H1 (cell line): ENCODE measurements at regions not wholly inside any gene's neighbourhood (a gene's known extent, or its start where the extent isn't known, plus 50 kb on each side); places are given as distances from the start of the nearest gene placed in this dataset.

Experiments used
- CTCF ChIA-PET: fragments of 300-600 bp; sonication (Branson Sonifier 250); formaldehyde crosslinking; loops from one replicate; lab custom pipeline; 2021; ENCODE audit not compliant: partially characterized antibody; lab: Charles Lee
- POLR2A ChIA-PET: fragments of 300-600 bp; sonication (Branson Sonifier 250); formaldehyde crosslinking; loops from one replicate; lab custom pipeline; 2021; ENCODE audit warnings: inconsistent platforms; ENCODE audit not compliant: partially characterized antibody; lab: Charles Lee
- DNase-seq, 2 experiments: peaks; one replicate each; pipeline versions ENCODE4 v3.0.0 to v3.0.0-alpha.2; 2010 to 2022; ENCODE audit warnings: low spot score in 2 of 2, low read depth in 1 of 2, mixed read lengths in 1 of 2
- FAIRE-seq: peaks from 2 replicates; lab custom pipeline; 2011; peaks lifted over from hg19 to GRCh38; lab: Jason Lieb, UNC
- H2AFZ ChIP-seq: 2 replicates; pipeline ENCODE4 v1.8.1; 2012; ENCODE audit warnings: low read length, inconsistent platforms
- H2AK5ac ChIP-seq: 2 replicates; pipeline ENCODE4 v1.6.1; 2013; ENCODE audit warnings: low read depth, low read length
- H2BK120ac ChIP-seq: replicated peaks from 2 replicates; pipeline ENCODE3; 2013; ENCODE audit warnings: low read depth, low read length, inconsistent platforms
- H2BK12ac ChIP-seq: 2 replicates; pipeline ENCODE4 v1.6.1; 2013; ENCODE audit warnings: low read depth, low read length
- H2BK15ac ChIP-seq: 2 replicates; pipeline ENCODE4 v1.6.1; 2013; ENCODE audit warnings: low read length
- H2BK20ac ChIP-seq: 2 replicates; pipeline ENCODE4 v1.6.1; 2013; ENCODE audit warnings: low read length
- H2BK5ac ChIP-seq: 2 replicates; pipeline ENCODE4 v1.6.1; 2013; ENCODE audit warnings: low read depth, low read length
- H3K14ac ChIP-seq: 2 replicates; pipeline ENCODE4 v1.6.1; 2013; ENCODE audit warnings: inconsistent platforms; ENCODE audit not compliant: insufficient read length
- H3K18ac ChIP-seq: 2 replicates; pipeline ENCODE4 v1.6.1; 2013; ENCODE audit warnings: low read length; ENCODE audit errors: extremely low read depth
- H3K23ac ChIP-seq: 2 replicates; pipeline ENCODE4 v1.6.1; 2013; ENCODE audit warnings: inconsistent platforms; ENCODE audit not compliant: insufficient read length
- H3K23me2 ChIP-seq: 2 replicates; pipeline ENCODE4 v1.6.1; 2013; ENCODE audit warnings: low read depth, low read length
- H3K27ac ChIP-seq: 2 replicates; pipeline ENCODE4 v1.6.1; 2011; ENCODE audit warnings: low read depth, low read length, inconsistent platforms
- H3K27me3 ChIP-seq, 4 experiments: replicated peaks in 1 of 4; 1 replicate in 1 of 4; 2 replicates in 3 of 4; pipeline versions ENCODE4 v1.6.1 to v1.8.1; 2011 to 2013; ENCODE audit warnings: low read length in 3 of 4, mild to moderate bottlenecking in 3 of 4, inconsistent platforms in 2 of 4, mixed read lengths in 2 of 4, moderate library complexity in 1 of 4; ENCODE audit not compliant: control insufficient read depth in 3 of 4, insufficient read depth in 3 of 4; ENCODE audit errors: extremely low read depth in 1 of 4
- H3K36me3 ChIP-seq, 4 experiments: 2 replicates each; pipeline versions ENCODE4 v1.6.1 to v1.8.1; 2011 to 2013; ENCODE audit warnings: mild to moderate bottlenecking in 4 of 4, low read length in 3 of 4, moderate library complexity in 2 of 4, control low read depth in 1 of 4, inconsistent platforms in 1 of 4; ENCODE audit not compliant: insufficient read depth in 4 of 4, control insufficient read depth in 2 of 4
- H3K4ac ChIP-seq: replicated peaks from 2 replicates; pipeline ENCODE3; 2013; ENCODE audit warnings: low read length, low read depth, mixed read lengths, inconsistent platforms; ENCODE audit not compliant: insufficient read length
- H3K4me1 ChIP-seq, 4 experiments: replicated peaks in 1 of 4; 1 replicate in 1 of 4; 2 replicates in 3 of 4; pipeline versions ENCODE4 v1.6.1 to v1.8.1; 2011 to 2013; ENCODE audit warnings: low read length in 3 of 4, inconsistent platforms in 2 of 4, mixed read lengths in 1 of 4; ENCODE audit not compliant: insufficient read depth in 4 of 4, control insufficient read depth in 3 of 4
- H3K4me2 ChIP-seq, 2 experiments: 2 replicates each; pipeline versions ENCODE4 v1.6.1 to v1.8.1; 2011 to 2013; ENCODE audit warnings: low read depth in 2 of 2, low read length in 2 of 2, control low read depth in 1 of 2, inconsistent platforms in 1 of 2, mild to moderate bottlenecking in 1 of 2; ENCODE audit not compliant: insufficient read depth in 1 of 2
- H3K4me3 ChIP-seq, 4 experiments: fragments of 200-600, 300-600 bp in 1 of 4; sonication (generic), shearing (Covaris generic), sonication (Bioruptor Twin) in 1 of 4; 2 replicates each; pipeline versions ENCODE4 v1.5.1 to v1.8.1; 2011 to 2016; ENCODE audit warnings: low read length in 4 of 4, low read depth in 3 of 4, control low read depth in 2 of 4, inconsistent platforms in 2 of 4, mild to moderate bottlenecking in 2 of 4, mixed read lengths in 1 of 4, moderate library complexity in 1 of 4; ENCODE audit not compliant: insufficient read depth in 2 of 4; ENCODE audit errors: extremely low read depth in 1 of 4
- H3K56ac ChIP-seq: replicated peaks from 2 replicates; pipeline ENCODE3; 2013; ENCODE audit warnings: low read depth, mild to moderate bottlenecking, mixed read lengths, low read length, inconsistent platforms; ENCODE audit not compliant: insufficient read length
- H3K79me1 ChIP-seq: 2 replicates; pipeline ENCODE4 v1.6.1; 2013; ENCODE audit warnings: low read depth, low read length, control low read depth
- H3K79me2 ChIP-seq, 2 experiments: 2 replicates each; pipeline versions ENCODE4 v1.6.1 to v1.8.1; 2012 to 2013; ENCODE audit warnings: low read length in 2 of 2, mild to moderate bottlenecking in 2 of 2, inconsistent platforms in 1 of 2; ENCODE audit not compliant: insufficient read depth in 2 of 2, control insufficient read depth in 1 of 2
- H3K9ac ChIP-seq, 4 experiments: replicated peaks in 1 of 4; 1 replicate in 1 of 4; 2 replicates in 3 of 4; pipeline versions ENCODE4 v1.6.1 to v1.8.1; 2011 to 2013; ENCODE audit warnings: low read depth in 3 of 4, low read length in 3 of 4, control low read depth in 2 of 4, mild to moderate bottlenecking in 2 of 4, moderate library complexity in 2 of 4, inconsistent platforms in 1 of 4; ENCODE audit errors: extremely low read depth in 1 of 4
- H3K9me3 ChIP-seq, 2 experiments: 2 replicates each; pipeline versions ENCODE4 v1.6.1 to v1.8.1; 2012 to 2013; ENCODE audit warnings: mild to moderate bottlenecking in 2 of 2, moderate library complexity in 2 of 2, control low read depth in 1 of 2, inconsistent platforms in 1 of 2, low read depth in 1 of 2, low read length in 1 of 2, mixed read lengths in 1 of 2; ENCODE audit not compliant: insufficient read depth in 2 of 2
- H4K20me1 ChIP-seq, 2 experiments: replicated peaks in 1 of 2; 2 replicates each; pipeline versions ENCODE3 to v1.8.1; 2011 to 2013; ENCODE audit warnings: inconsistent platforms in 2 of 2, low read length in 2 of 2, mild to moderate bottlenecking in 1 of 2; ENCODE audit not compliant: insufficient read depth in 2 of 2, control insufficient read depth in 1 of 2
- H4K5ac ChIP-seq: 2 replicates; pipeline ENCODE4 v1.6.1; 2013; ENCODE audit warnings: low read length, low read depth, mixed read lengths, inconsistent platforms; ENCODE audit not compliant: insufficient read length
- H4K8ac ChIP-seq: 2 replicates; pipeline ENCODE4 v1.8.0; 2013; ENCODE audit warnings: mild to moderate bottlenecking, moderate library complexity, low read length, inconsistent platforms; ENCODE audit not compliant: insufficient read depth; ENCODE audit errors: extremely low read depth
- H4K91ac ChIP-seq: replicated peaks from 2 replicates; pipeline ENCODE3; 2013; ENCODE audit warnings: low read length, mixed read lengths, inconsistent platforms; ENCODE audit not compliant: insufficient read length
- BACH1 ChIP-seq: IDR thresholded peaks from 2 replicates; pipeline ENCODE4 v1.6.1; 2012; ENCODE audit warnings: low read length, improper control_type of control experiment
- CBX5 ChIP-seq: fragments of 300-800, 300-1000 bp; sonication (generic); IDR thresholded peaks from 2 replicates; pipeline ENCODE4 v1.7.1; 2016; ENCODE audit warnings: antibody characterized with exemption, low read length, low read depth
- CBX8 ChIP-seq: fragments of 300-800, 300-1000 bp; sonication (generic); IDR thresholded peaks from 2 replicates; pipeline ENCODE4 v1.7.1; 2016; ENCODE audit warnings: low read depth, low read length, borderline replicate concordance
- EGR1 ChIP-seq: IDR thresholded peaks from 2 replicates; pipeline ENCODE4 v1.6.1; 2011; ENCODE audit warnings: low read depth, low read length, borderline replicate concordance
- GABPA ChIP-seq: IDR thresholded peaks from 2 replicates; pipeline ENCODE4 v1.6.1; 2011; ENCODE audit warnings: mild to moderate bottlenecking, low read length, moderate library complexity, borderline replicate concordance; ENCODE audit not compliant: insufficient read depth
- MAFK ChIP-seq: IDR thresholded peaks from 2 replicates; pipeline ENCODE4 v1.6.1; 2012; ENCODE audit warnings: low read depth, mild to moderate bottlenecking, improper control_type of control experiment, low read length
- POLR2AphosphoS5 ChIP-seq: IDR thresholded peaks from 2 replicates; pipeline ENCODE4 v1.6.1; 2011; ENCODE audit warnings: low read depth, low read length
- RAD21 ChIP-seq, 2 experiments: IDR thresholded peaks in 1 of 2; conservative IDR thresholded peaks in 1 of 2; 2 replicates each; pipeline ENCODE4 v1.6.1; 2011; ENCODE audit warnings: low read depth in 2 of 2, low read length in 2 of 2, improper control_type of control experiment in 1 of 2, inconsistent platforms in 1 of 2, mild to moderate bottlenecking in 1 of 2, moderate library complexity in 1 of 2
- RFX5 ChIP-seq: IDR thresholded peaks from 2 replicates; pipeline ENCODE4 v1.6.1; 2011; ENCODE audit warnings: low read depth, low read length, improper control_type of control experiment, borderline replicate concordance
- SIN3A ChIP-seq, 2 experiments: IDR thresholded peaks in 1 of 2; conservative IDR thresholded peaks in 1 of 2; 2 replicates each; pipeline ENCODE4 v1.6.1; 2011 to 2012; ENCODE audit warnings: low read length in 2 of 2, improper control_type of control experiment in 1 of 2, low read depth in 1 of 2, mild to moderate bottlenecking in 1 of 2
- SUZ12 ChIP-seq: fragments of 200-600 bp; sonication (generic); IDR thresholded peaks from 2 replicates; pipeline ENCODE4 v1.6.1; 2012; ENCODE audit warnings: mild to moderate bottlenecking, inconsistent platforms, low read length, moderate library complexity, mixed read lengths
- TCF12 ChIP-seq: IDR thresholded peaks from 2 replicates; pipeline ENCODE4 v1.6.1; 2011; ENCODE audit warnings: low read depth, mild to moderate bottlenecking, low read length
- WGBS, 2 experiments: shearing (Covaris generic) in 1 of 2; methylation state at CpG; one replicate each; pipeline versions ENCODE4 v1.1.6 to v1.1.7; 2013 to 2015; ENCODE audit warnings: low lambda C conversion rate in 2 of 2, mixed read lengths in 2 of 2, inconsistent platforms in 1 of 2, low coverage in 1 of 2, missing lambda C conversion rate in 1 of 2; ENCODE audit not compliant: insufficient replicate concordance in 2 of 2, insufficient coverage in 1 of 2, insufficient read length in 1 of 2; ENCODE audit errors: extremely low coverage in 1 of 2, missing lambda C conversion rate in 1 of 2; 5-methylcytosine and 5-hydroxymethylcytosine counted together
- TF ChIP-seq, protein P1 (sequence below): IDR thresholded peaks from 2 replicates; pipeline ENCODE4 v1.6.1; 2011; ENCODE audit warnings: low read length, improper control_type of control experiment

DNA sequence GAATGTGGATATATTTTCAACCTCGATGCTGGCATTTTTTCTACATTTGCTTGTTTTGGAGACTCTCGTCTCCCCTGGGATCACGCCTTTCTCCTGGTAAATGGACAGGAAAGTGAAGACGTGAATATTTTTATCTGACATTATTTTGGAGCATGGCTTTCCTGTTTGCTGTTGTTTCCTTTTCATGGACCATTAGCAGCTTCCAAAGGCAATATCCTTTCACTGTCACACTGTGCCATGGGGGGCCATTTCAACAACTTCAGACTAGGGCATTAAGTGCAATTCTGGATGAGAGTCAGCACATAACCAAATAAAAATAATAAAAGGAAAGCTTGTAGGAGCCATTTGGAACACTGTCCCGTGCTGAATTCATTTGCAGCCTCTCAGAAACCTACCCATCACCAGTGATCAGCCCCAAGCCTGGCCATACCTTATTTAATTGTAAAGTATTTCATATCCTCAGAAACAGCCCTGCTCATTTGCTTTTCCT, 75.9 kb upstream of the NEUROD6 start:
- H3K79me2 ChIP-seq = no peaks in the 10 kb centered on the region
- FAIRE-seq (no peak), DNase-seq (no peak)
- H3K36me3 ChIP-seq = no peaks in the 10 kb centered on the region
- H2BK20ac ChIP-seq = no peak overlapping the region
- H3K9ac ChIP-seq = no peak overlapping the region
- no peaks in the 10 kb centered on the region for H3K9me3 ChIP-seq
- H3K4ac ChIP-seq = no peak overlapping the region
- ChIA-PET POLR2A (no interaction called here), CTCF (interaction anchor here (1.0 kb wide), 2 partner anchors 27 to 43 kb away, joined by 3 to 6 read pairs; no protein-coding TSS in a partner anchor)
- no peak overlapping the region for H3K56ac ChIP-seq
- H3K27me3 ChIP-seq = peaks cover 0 to 1% (median 0%) of the 10 kb centered on the region in 4 experiments; a peak in 1 of 7 replicates
- H4K91ac ChIP-seq = no peak overlapping the region
- no peaks in the 10 kb centered on the region for H3K79me1 ChIP-seq
- H2BK120ac ChIP-seq = no peak overlapping the region
- no peak overlapping the region for H2BK5ac ChIP-seq
- H3K4me3 ChIP-seq = no peak overlapping the region
- no peak overlapping the region for H3K18ac ChIP-seq
- no peaks in the 10 kb centered on the region for H3K4me1 ChIP-seq
- no peak overlapping the region for H3K14ac ChIP-seq
- H3K23me2 ChIP-seq = no peaks in the 10 kb centered on the region; the same call in 1 of the 2 replicates
- no peak overlapping the region for H3K23ac ChIP-seq
- H2AK5ac ChIP-seq = no peak overlapping the region
- no peaks in the 10 kb centered on the region for H4K20me1 ChIP-seq
- H3K27ac ChIP-seq = no peak overlapping the region
- WGBS, 2 experiments = 87% methylated on average over 5 of the region's 5 CpGs; no CpG with 5 or more reads in 1 of the 2 experiments
- H4K5ac ChIP-seq = no peak overlapping the region
- H2BK12ac ChIP-seq = no peak overlapping the region
- H4K8ac ChIP-seq = no peak overlapping the region
- H3K4me2 ChIP-seq = no peak overlapping the region
- no peak overlapping the region for H2AFZ ChIP-seq
- no peak overlapping the region for H2BK15ac ChIP-seq
- TF ChIP-seq EGR1 = no peak
- TF ChIP-seq RFX5 = no peak
- no peak for TF ChIP-seq GABPA
- no peak for TF ChIP-seq CBX8
- no peak for TF ChIP-seq POLR2AphosphoS5
- no peak for TF ChIP-seq BACH1
- no peak for TF ChIP-seq RAD21 (IDR thresholded peaks at IDR 0.05 in 1 of 2, conservative IDR thresholded peaks at IDR 0.05 in 1 of 2; ENCODE audit: low read depth in 2 of 2, low read length in 2 of 2)
- TF ChIP-seq SIN3A (conservative IDR thresholded peaks at IDR 0.05 in 1 of 2, IDR thresholded peaks at IDR 0.05 in 1 of 2; ENCODE audit: low read depth in 1 of 2, low read length in 2 of 2) = no peak
- no peak for TF ChIP-seq CBX5
- TF ChIP-seq, protein P1, sequence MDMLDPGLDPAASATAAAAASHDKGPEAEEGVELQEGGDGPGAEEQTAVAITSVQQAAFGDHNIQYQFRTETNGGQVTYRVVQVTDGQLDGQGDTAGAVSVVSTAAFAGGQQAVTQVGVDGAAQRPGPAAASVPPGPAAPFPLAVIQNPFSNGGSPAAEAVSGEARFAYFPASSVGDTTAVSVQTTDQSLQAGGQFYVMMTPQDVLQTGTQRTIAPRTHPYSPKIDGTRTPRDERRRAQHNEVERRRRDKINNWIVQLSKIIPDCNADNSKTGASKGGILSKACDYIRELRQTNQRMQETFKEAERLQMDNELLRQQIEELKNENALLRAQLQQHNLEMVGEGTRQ = no peak
- no peak for TF ChIP-seq SUZ12
- TF ChIP-seq TCF12 = no peak
- no peak for TF ChIP-seq MAFK
